Rectal smooth muscle tissue (tissue), 1 donor: ENCODE measurements at regions not wholly inside any gene's neighbourhood (a gene's known extent, or its start where the extent isn't known, plus 50 kb on each side); places are given as distances from the start of the nearest gene placed in this dataset.

Source experiments
- H3K27ac ChIP-seq: one replicate; pipeline ENCODE4 v1.7.0; 2013; ENCODE audit warnings: low read depth, low read length, inconsistent platforms
- H3K27me3 ChIP-seq: one replicate; pipeline ENCODE4 v1.7.0; 2013; ENCODE audit warnings: low read length; ENCODE audit not compliant: control insufficient read depth, insufficient read depth
- H3K36me3 ChIP-seq: one replicate; pipeline ENCODE4 v1.7.0; 2013; ENCODE audit warnings: low read length; ENCODE audit not compliant: control insufficient read depth, insufficient read depth
- H3K4me1 ChIP-seq: one replicate; pipeline ENCODE4 v1.7.0; 2013; ENCODE audit warnings: low read length; ENCODE audit not compliant: control insufficient read depth, insufficient read depth
- H3K4me3 ChIP-seq: one replicate; pipeline ENCODE4 v1.7.0; 2013; ENCODE audit warnings: low read length
- H3K9ac ChIP-seq: one replicate; pipeline ENCODE4 v1.7.0; 2013; ENCODE audit warnings: low read length

GRCh38 chr13:26968431-26969341, 202.9 kb downstream of the USP12 start:
- Histone ChIP-seq H3K9ac (no peak overlapping the region), H3K27ac (no peak overlapping the region)

DNA sequence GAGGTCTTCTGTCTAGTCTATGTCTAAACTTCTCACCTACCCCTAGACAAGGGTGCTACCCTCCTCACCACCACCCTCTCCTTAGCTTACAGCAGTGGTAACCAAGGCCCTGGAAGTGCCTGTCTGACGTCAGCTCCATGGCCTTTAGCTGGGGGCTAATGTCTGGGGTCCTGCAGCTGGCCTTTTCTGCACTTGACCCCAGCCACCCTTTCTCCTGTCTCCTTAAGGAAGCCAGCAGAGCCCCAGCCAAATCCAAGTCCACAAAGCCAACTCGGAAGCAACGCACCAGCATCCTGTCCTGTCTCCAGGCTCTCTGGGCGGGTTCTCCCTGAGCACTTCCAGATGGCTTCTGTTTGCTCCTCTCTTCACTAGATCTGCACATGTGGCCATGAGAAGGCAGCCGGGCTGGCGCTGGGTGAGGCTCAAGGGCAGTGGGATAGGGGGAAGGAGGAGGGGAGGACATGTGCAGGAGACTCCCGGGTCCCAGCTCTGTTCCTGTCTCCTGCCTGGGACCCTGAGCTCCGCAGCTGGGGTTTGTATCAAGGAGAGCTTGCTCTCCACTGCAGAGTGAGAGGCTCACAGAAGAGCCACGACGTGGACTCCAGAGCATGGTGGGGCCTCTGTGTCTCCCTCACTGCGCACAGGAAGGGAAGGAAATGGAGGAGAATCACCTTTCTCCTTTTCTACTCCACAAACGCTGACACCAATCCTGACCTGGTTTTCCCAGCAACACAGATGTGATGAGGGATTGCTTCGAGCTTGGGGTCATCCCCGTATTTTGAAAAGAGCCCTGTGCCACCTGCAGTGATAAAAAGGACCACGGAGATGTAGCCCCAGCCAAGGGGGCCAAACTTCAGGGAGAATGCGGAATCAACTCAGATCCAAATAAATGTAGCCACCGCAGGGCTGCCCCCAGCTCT, 204.2 kb downstream of the USP12 start:
- no peak overlapping the region for H3K9ac ChIP-seq
- H3K27me3 ChIP-seq = no peaks in the 10 kb centered on the region
- H3K27ac ChIP-seq = no peak overlapping the region
- H3K36me3 ChIP-seq = no peaks in the 10 kb centered on the region
- H3K4me3 ChIP-seq = no peak overlapping the region
- H3K4me1 ChIP-seq = peaks cover 4% of the 10 kb centered on the region

More at GRCh38 chr13:26968431-26969341, 202.9 kb downstream of the USP12 start:
- no peaks in the 10 kb centered on the region for H3K36me3 ChIP-seq
- H3K27me3 ChIP-seq = no peaks in the 10 kb centered on the region
- H3K4me3 ChIP-seq = no peak overlapping the region
- H3K4me1 ChIP-seq = peaks cover 4% of the 10 kb centered on the region

- no peak overlapping the region for H3K9ac ChIP-seq
- H3K27ac ChIP-seq = no peak overlapping the region
- no peaks in the 10 kb centered on the region for H3K36me3 ChIP-seq
- peaks cover 4% of the 10 kb centered on the region for H3K4me1 ChIP-seq
- H3K4me3 ChIP-seq = no peak overlapping the region
- no peaks in the 10 kb centered on the region for H3K27me3 ChIP-seq
Observed at GRCh38 chr13:26966701-26967080, 204.9 kb downstream of the USP12 start.

DNA sequence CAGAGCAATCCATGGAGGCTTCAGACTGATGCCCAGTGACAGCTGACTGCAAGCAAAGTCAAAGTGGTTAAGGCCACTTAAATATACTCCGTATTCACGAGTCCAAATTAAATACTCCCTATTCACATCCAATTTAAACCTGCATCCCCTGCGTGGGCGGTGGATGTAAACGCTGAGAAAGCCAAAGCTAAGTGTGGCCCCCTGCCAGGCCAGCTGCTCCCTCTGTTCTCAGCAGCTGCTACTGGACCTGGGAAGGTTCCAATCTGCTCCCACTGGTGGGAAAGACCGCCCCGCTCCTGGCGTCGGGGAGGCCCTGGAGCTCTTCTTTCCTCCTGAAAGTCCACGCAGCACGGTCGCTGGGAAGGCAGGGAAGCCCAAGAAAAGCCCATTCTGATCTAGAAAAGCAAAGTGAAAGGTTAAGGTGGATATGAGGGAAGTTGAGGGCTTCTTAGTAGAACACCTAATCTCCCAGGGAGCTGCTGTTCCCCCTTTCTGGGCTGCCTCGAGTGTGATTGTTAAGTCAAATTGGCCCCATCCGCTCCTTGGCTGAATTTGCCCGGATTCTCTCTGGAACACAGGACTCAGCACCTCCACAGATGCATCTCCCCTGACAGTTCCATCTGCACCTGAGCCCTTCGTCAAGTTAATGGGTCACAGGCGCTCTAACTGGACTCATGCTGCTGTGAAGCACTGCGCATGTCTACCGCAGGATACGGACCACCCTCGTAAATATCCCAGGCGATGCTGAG, 205.5 kb downstream of the USP12 start:
- Histone ChIP-seq H3K9ac (no peak overlapping the region), H3K27ac (no peak overlapping the region), H3K4me1 (peaks cover 4% of the 10 kb centered on the region), H3K27me3 (no peaks in the 10 kb centered on the region), H3K4me3 (no peak overlapping the region), H3K36me3 (no peaks in the 10 kb centered on the region)

GRCh38 chr13:26964278-26965250, 204.0 kb upstream of the GPR12 start:
- H3K9ac ChIP-seq = no peak overlapping the region
- peaks cover 4% of the 10 kb centered on the region for H3K4me1 ChIP-seq
- no peak overlapping the region for H3K27ac ChIP-seq
- H3K27me3 ChIP-seq = no peaks in the 10 kb centered on the region
- H3K4me3 ChIP-seq = no peak overlapping the region
- no peaks in the 10 kb centered on the region for H3K36me3 ChIP-seq

DNA sequence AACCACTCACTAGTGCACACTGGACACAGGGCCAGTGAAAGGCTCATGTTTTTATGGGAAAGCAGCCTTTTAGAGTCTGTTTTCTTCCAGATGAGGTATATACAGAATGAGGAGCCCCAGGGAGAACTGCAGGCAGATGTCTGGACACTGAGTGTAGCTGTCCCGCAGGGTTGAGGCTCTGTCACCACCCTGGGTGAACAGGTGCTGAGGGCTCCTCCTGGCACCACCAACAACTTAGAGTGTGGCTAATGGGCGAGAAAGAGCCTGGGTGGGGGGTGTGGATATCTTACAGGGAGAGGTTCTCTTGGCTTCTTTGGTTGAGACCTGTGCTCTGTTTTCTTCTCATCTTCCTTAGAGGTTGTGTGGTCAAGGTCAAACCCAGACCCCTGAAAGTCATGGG, 202.1 kb upstream of the GPR12 start:
- no peak overlapping the region for H3K4me3 ChIP-seq
- no peaks in the 10 kb centered on the region for H3K27me3 ChIP-seq
- H3K4me1 ChIP-seq = peaks cover 4% of the 10 kb centered on the region
- H3K36me3 ChIP-seq = no peaks in the 10 kb centered on the region
- no peak overlapping the region for H3K27ac ChIP-seq
- no peak overlapping the region for H3K9ac ChIP-seq

DNA sequence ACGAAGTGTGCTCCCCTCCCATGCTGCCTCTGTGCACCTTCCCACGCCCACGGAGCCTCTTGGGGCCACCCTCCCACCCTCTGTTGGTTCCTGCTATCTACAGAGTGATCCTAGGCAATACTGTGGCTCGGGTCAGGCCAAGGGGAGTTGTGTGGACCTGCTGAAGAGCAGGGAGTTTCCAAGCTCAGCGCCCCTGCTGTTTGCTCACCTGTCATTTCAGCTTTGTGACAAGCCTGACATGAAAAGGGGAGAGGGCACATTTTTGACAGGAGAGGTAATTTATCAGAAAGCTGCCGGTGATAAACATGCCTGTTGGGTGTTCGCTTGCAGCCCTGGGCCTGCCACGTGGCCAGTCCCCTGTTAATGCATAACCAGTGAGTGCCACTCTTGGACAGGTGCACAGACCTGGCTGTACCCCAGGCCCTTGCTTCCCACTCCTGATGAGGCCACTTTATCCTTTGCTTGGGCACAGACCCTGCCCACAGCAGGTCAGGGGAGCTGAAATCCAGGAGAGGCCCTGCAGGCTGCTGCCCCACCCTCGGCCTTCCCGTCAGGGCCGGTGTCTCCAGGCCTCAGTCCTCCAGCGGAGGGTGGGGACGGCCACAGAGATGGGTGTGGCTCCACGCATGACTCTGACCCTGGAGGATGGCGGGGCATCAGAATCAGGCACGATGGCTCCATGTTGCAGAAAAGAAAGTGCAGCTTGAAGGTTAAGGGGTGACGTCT, 201.5 kb upstream of the GPR12 start:
- Histone ChIP-seq H3K27ac (no peak overlapping the region), H3K4me3 (no peak overlapping the region), H3K36me3 (no peaks in the 10 kb centered on the region), H3K9ac (no peak overlapping the region), H3K27me3 (no peaks in the 10 kb centered on the region), H3K4me1 (peaks cover 4% of the 10 kb centered on the region)

- no peaks in the 10 kb centered on the region for H3K27me3 ChIP-seq
- H3K4me3 ChIP-seq = no peak overlapping the region
- no peak overlapping the region for H3K9ac ChIP-seq
- no peaks in the 10 kb centered on the region for H3K4me1 ChIP-seq
- no peaks in the 10 kb centered on the region for H3K36me3 ChIP-seq
- H3K27ac ChIP-seq = no peak overlapping the region
Observed at GRCh38 chr13:26957182-26957581, 196.6 kb upstream of the GPR12 start.

DNA sequence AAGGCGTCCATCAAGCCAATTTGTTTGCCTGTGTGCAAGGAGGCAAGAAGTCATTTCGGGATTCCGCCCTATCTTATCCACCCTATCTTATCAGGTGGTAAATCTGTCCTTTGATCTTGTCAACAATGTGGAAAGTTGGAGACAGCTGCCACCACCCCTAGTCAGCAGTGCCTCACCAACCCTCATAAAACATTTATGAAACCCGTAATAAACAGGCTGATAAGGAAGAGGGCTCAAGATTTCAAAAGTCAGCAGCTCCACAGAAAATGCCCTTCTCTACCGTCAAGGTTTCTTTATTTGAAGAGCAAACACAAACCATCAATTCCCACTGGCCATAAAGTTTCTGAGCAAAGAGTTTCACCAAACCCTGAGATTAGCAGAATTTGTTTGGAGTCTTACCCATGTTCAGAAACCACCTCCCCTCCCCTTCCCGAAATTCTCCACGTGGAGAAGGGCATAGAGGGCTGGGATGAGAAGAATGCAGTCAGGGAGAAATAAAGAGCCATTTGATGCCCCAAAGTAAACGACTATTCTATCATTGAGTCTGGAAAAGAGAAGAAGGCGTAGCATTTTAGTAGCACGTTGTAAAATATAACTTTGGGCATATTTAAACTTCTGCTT, 196.0 kb upstream of the GPR12 start:
- H3K27ac ChIP-seq = no peak overlapping the region
- no peaks in the 10 kb centered on the region for H3K4me1 ChIP-seq
- H3K36me3 ChIP-seq = no peaks in the 10 kb centered on the region
- no peaks in the 10 kb centered on the region for H3K27me3 ChIP-seq
- H3K4me3 ChIP-seq = no peak overlapping the region
- no peak overlapping the region for H3K9ac ChIP-seq

GRCh38 chr13:26954976-26955375, 194.4 kb upstream of the GPR12 start:
- no peak overlapping the region for H3K27ac ChIP-seq
- no peaks in the 10 kb centered on the region for H3K36me3 ChIP-seq
- H3K4me3 ChIP-seq = no peak overlapping the region
- no peaks in the 10 kb centered on the region for H3K4me1 ChIP-seq
- no peaks in the 10 kb centered on the region for H3K27me3 ChIP-seq
- H3K9ac ChIP-seq = no peak overlapping the region
